ENCODE measurements at regions not wholly inside any gene's neighbourhood (a gene's known extent, or its start where the extent isn't known, plus 50 kb on each side); places are given as distances from the start of the nearest gene placed in this dataset.
A peak's percentile ranks its signal among the peaks of the same experiment; 100 is the strongest.

DNA sequence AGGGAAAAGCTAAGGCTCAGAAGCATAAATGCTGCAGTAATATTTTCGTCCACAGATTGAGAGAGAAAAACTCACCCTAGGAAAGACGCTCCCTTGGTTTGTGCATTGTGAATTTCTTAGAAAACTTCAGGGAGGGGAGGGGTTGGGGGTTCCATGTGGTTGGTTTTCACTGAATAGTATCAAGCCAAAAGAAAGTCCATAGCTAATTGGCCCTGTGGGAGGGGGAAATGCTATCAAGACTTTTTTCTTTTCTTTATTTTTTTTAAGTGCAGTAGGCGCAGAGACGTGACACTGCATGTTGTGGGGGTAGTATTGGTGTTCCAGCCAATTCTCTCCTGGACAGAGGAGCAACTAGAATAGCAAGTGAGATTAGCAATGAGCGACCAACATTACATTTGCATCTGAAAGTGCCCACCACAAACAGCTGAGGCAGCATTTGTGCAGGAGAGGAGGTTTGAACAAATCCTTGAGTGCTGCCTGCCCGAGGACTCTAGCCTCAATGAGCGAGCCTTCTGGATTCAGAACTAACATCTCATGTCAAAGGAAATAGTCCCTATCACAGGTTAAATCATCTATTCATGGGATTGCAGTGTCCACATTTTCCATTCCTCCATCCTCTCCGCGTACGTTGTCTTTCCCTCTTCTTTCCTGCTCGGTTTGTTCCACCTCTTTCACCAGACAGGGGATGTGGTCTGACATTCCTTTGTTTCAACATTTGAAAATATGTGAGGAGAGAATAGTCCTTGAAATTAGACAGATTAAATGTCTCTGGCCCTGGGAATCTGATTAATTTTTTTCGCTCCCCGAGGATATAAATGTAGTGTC, 118.0 kb upstream of the MARK1 start:
- DNase-seq: no peak

GRCh38 chr1:220407191-220407590, 120.7 kb upstream of the MARK1 start:
- DNase-seq: no peak

DNA sequence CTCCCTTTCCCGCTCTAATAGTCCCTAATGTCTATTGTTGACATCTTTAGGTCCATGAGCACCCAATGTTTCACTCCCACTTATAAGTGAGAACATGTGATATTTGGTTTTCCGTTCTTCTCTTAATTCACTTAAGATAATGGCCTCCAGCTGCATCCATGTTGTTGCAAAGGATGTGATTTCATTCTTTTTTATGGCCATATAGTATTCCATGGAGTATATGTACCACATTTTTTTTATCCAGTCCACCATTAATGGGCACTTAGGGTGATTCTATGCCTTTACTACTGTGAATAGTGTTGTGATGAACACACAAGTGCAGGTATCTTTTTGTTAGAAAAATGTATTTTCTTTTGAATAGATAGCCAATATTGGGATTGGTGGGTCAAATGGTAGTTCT, 126.0 kb upstream of the RAB3GAP2 start:
- no peak for DNase-seq

GRCh38 chr1:220391491-220391890, 119.2 kb upstream of the RAB3GAP2 start:
- no peak for DNase-seq

DNA sequence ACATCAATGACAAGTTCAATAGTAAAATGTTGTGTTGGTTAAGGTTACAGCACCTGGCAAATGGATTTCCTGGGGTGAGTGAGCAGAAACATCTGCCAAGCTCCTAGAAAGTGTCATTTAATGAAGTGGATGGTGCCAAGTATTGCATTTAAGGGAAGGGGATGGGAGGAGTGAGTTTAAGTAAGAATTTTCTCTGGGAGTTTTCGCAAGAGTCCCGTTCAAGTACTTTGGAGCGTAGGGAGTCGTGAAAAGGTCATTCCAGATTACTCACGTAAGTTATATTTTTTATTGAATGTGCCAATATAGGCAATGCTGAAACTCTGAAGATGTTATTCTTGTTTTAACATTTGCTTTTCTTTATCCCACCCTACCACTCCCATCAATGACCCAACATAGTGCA, 117.4 kb upstream of the RAB3GAP2 start:
- no peak for DNase-seq

DNA sequence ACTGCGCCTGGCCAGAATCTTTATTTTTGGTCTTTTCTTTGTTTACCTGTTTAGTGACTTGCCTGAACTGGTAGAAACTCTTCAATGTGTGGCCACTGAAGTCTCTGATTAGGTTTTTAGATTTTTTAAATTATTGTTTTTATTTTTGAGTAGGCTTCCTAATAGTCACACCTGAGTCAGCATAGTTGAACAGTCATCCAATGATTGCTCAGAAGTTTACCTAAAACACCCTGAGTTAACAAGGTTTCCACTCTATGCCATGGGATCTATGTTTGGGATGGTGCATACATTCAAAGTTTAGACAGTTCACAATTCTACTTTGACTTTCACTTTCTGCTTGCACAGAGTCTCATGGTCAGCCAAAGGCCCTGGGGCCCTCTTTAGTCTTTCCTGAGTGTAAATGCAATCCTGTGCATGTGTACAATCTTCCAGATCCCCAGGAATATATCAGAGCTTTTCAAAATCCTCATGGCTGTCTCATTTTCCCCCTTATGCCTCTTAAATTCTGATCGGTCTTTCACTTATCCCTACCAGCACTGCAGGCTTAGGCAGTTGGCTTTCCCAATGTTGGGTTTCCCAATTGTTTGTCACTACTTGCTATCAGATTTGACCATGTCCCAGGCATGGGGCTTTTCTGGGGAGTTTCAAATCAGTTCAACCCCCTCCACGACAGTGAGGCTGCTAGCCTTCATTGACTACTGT, 114.4 kb upstream of the RAB3GAP2 start:
- no peak for DNase-seq

DNA sequence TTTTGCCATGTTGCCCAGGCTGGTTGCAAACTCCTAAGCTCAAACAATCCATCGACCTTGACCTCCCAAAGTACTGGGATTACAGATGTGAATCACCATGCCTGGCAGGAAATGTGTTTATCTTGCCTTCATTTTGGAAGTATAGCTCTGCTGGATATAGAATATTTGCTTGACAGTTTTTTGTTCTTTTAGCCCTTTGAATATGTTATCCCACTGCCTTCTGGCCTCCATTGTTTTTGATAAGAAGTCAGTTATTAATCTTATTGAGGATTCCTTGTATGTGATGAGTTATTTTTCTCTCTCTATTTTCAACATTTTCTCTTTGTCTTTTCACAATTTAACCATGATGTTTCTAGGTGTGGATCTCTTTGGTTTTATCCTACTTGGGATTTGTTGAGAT, 112.9 kb upstream of the RAB3GAP2 start:
- no peak for DNase-seq

DNA sequence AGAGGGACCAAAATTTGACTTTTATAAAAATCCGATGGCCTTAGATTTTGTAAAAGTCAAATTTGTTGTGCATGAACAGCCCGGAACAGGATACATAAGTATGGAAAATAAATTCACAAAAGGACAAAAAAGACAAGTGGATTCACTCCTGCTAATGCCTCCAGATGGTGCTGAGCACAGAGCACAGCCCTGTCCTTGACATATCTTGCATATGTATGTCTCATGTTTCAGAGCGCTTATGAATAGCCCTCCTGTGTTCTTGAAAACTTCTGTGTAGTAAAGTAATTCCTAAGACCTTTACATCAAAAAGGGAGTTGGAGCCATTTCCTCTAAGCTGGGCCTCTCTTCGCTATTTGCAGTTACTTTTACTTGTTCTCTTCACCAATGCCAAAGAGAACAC, 110.7 kb upstream of the RAB3GAP2 start:
- DNase-seq: no peak

DNA sequence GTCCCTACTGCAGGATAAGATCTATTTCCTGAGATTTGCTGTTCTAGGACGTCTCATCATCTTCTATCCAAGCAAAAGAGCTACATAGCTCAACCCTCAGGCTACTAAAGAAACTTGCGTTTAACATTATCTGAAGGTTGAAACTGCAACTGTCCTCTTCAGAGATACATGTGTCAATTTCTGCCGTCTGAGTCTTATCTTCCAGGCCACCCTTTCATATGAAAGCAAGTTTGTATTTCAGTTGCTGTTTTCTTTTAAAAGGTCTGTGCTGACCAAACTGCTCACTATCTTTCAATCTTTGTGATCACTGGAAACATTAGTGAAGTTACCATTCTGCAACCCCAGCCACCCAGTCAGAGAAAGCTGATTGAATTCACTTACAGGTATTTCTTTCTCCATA, 108.6 kb upstream of the RAB3GAP2 start:
- no peak for DNase-seq

- DNase-seq: no peak
These were observed 106.5 kb upstream of the RAB3GAP2 start for GRCh38 chr1:220378571-220379302.

DNA sequence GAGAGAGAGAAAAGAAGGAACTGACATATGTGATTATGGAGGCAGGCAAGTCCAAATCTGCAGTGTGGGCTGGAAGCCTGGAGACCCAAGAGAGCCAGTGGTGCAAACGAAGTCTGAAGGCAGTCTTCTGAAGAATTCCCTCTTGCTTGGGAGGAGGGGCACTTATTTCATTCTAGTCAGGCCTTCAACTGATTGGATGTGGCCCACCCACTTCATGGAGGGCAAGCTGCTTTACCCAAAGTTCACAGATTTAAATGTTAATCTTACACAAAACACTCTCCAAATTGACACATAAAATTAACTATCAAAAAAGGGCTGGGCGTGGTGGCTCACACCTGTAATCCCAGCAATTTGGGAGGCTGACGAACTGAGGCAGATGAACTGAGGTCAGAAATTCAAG, 103.5 kb upstream of the RAB3GAP2 start:
- no peak for DNase-seq

DNA sequence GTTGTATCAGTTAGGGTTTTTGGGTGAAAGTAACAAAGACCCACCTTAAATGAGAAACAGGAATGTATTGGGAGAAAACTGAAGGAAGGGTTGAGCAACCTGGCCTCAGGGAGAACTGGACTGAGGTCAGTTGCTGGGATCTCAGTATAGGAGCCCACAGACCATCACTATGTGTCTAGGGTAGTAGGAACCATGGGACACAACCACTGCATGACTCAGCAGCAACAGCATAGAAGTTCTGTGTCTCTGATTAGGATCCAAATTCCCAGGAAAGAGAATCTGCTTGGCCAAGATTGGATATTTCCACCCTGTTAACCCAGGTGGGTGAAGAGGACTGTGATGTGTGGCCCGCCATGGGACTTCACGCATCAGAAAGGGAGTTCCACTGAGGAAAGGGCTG, 102.2 kb upstream of the RAB3GAP2 start:
- DNase-seq: no peak

- no peak for DNase-seq
These were observed 100.2 kb upstream of the RAB3GAP2 start for GRCh38 chr1:220372451-220372850.

DNA sequence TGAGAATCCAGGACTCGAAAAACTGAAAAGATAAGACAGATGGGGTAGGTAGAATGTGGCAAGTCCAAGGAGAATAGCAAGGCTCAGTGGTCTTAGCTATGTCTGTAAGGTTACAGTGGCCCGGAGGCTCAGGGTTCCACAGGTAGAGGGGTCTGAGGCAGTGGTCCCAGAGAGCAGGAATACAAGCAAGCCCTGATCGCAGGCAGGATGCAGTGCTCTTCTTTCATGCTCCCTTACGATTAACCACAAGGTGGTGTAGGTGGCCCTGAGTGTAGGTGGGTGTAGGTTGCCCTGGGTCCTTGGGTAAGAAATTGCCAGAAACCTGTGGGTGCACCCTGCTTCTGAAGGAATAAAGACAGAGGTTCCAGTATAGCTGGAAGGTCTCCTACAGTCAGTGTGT, 99.1 kb upstream of the RAB3GAP2 start:
- no peak for DNase-seq

- DNase-seq: peak; percentile 80
These were observed 97.9 kb upstream of the RAB3GAP2 start for GRCh38 chr1:220370041-220370700.

- DNase-seq: no peak
These were observed 97.3 kb upstream of the RAB3GAP2 start for GRCh38 chr1:220369511-220369910.

- no peak for DNase-seq
These were observed 96.4 kb upstream of the RAB3GAP2 start for GRCh38 chr1:220368352-220369265.

GRCh38 chr1:220367833-220368232, 95.6 kb upstream of the RAB3GAP2 start:
- no peak for DNase-seq

GRCh38 chr1:220366269-220366668, 94.0 kb upstream of the RAB3GAP2 start:
- DNase-seq: no peak

DNA sequence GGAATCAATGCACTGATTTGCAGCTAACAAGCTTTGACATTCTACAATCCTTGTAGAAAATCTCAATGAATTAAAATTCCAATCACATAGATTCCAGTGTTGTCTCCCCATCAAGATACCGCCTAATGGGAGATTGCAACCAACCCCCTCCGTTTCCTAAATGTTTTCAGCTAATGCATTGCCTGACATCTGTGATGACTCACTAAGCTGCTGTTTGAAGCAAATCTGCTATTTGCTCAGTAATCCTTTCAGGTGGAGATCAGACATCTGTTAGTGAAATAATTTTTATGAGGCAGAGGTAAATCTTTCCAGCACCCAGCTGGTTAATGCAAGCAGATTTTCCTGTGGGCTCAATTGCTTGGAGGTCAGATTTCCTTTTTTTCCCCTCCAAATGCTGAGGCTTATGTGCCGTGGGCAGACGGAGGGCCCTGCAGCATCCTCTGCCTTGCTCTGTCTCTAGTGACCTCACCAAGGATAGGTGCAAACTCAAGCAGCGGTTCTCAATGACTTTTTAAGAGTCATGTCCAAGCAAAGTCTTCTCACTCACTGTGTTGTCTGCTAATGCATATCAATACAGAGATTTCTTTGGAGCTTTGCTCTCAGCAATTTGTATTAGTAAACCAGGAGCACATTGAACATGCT, 91.1 kb upstream of the RAB3GAP2 start:
- DNase-seq: no peak

GRCh38 chr1:220356981-220357850, 85.0 kb upstream of the RAB3GAP2 start:
- no peak for DNase-seq

Measured in amniotic stem cell (primary cell).